Mucosa of descending colon (tissue), 3 donors: ENCODE measurements at regions not wholly inside any gene's neighbourhood (a gene's known extent, or its start where the extent isn't known, plus 50 kb on each side); places are given as distances from the start of the nearest gene placed in this dataset.
A peak's percentile ranks its signal among the peaks of the same experiment; 100 is the strongest.

Experiments used
- ATAC-seq: fragments of 200-7000 bp; cut with Tn5 transposase; one replicate; pipeline ENCODE4 v1.9.1; 2020; ENCODE audit warnings: mild to moderate bottlenecking, moderate library complexity
- DNase-seq, 3 donors: peaks; one replicate each; pipeline ENCODE4 v3.0.0-alpha.2; 2020
- H3K36me3 ChIP-seq: fragments of 200-600 bp; one replicate; pipeline ENCODE4 v1.8.0; 2021; ENCODE audit warnings: low read depth, mild to moderate bottlenecking
- H3K4me1 ChIP-seq: fragments of 200-600 bp; one replicate; pipeline ENCODE4 v1.8.0; 2021; ENCODE audit warnings: low read depth, mild to moderate bottlenecking
- H3K4me3 ChIP-seq: fragments of 200-600 bp; one replicate; pipeline ENCODE4 v1.8.0; 2021; ENCODE audit warnings: mild to moderate bottlenecking
- H3K9me3 ChIP-seq: fragments of 200-600 bp; one replicate; pipeline ENCODE4 v1.8.0; 2021; ENCODE audit warnings: mild to moderate bottlenecking
- CTCF ChIP-seq: fragments of 200-600 bp; IDR thresholded peaks from one replicate; pipeline ENCODE4 v1.8.0; 2022; ENCODE audit warnings: antibody characterized with exemption, mild to moderate bottlenecking
- intact Hi-C, 2 donors: fragments of 100-400 bp; cut with DNase I in 1 of 2; cut with micrococcal nuclease in 1 of 2; formaldehyde crosslinking; loops; one replicate each; pipeline versions ENCODE4 v1.11.0 to v1.11.1; 2022; cut with DNase I, micrococcal nuclease
- donor health status: DM: no; HTN: no; CAD: no; lungs with moderate emphysema.
- donor health status: DM: no; HTN: no; CAD: no.
- donor health status: DM: no; HTN: yes; CAD: no.

- H3K4me3 ChIP-seq = no peak overlapping the region
- peak; percentile 56 for ATAC-seq
Observed at GRCh38 chr13:33744589-33745369, 73.2 kb upstream of the RFC3 start.

GRCh38 chr13:33745370-33746324 lies 72.3 kb upstream of the RFC3 start:
- Histone ChIP-seq H3K36me3 (no peaks in the 10 kb centered on the region), H3K4me1 (peaks cover 5% of the 10 kb centered on the region), H3K4me3 (no peak overlapping the region), H3K9me3 (no peaks in the 10 kb centered on the region)
- intact Hi-C loops = no loop called here
- TF ChIP-seq CTCF = no peak
- ATAC-seq = no peak
- DNase-seq = no peak

More at GRCh38 chr13:33744589-33745369, 73.2 kb upstream of the RFC3 start:
- Histone ChIP-seq H3K4me1 (peaks cover 5% of the 10 kb centered on the region), H3K9me3 (no peaks in the 10 kb centered on the region), H3K36me3 (no peaks in the 10 kb centered on the region)
- no peak for TF ChIP-seq CTCF
- intact Hi-C loops = no loop called here
- DNase-seq = no peak

- H3K9me3 ChIP-seq = no peaks in the 10 kb centered on the region
- ATAC-seq = no peak
- H3K4me1 ChIP-seq = peaks cover 5% of the 10 kb centered on the region
- intact Hi-C loops = no loop called here
- no peak for TF ChIP-seq CTCF
- H3K36me3 ChIP-seq = no peaks in the 10 kb centered on the region
- no peak for DNase-seq
- H3K4me3 ChIP-seq = no peak overlapping the region
Observed at GRCh38 chr13:33746867-33747266, 71.1 kb upstream of the RFC3 start.

- ATAC-seq = no peak
- Histone ChIP-seq H3K4me1 (no peaks in the 10 kb centered on the region), H3K4me3 (no peak overlapping the region), H3K36me3 (no peaks in the 10 kb centered on the region), H3K9me3 (no peaks in the 10 kb centered on the region)
- no peak for DNase-seq
- intact Hi-C loops = no loop called here
- no peak for TF ChIP-seq CTCF
Observed at GRCh38 chr13:33751151-33751550, 66.8 kb upstream of the RFC3 start.

GRCh38 chr13:33752094-33752493 lies 65.9 kb upstream of the RFC3 start:
- Histone ChIP-seq H3K4me3 (no peak overlapping the region), H3K9me3 (no peaks in the 10 kb centered on the region), H3K4me1 (no peaks in the 10 kb centered on the region), H3K36me3 (no peaks in the 10 kb centered on the region)
- intact Hi-C loops = no loop called here
- no peak for TF ChIP-seq CTCF
- DNase-seq (no peak), ATAC-seq (no peak)
